HT1080 (cell line): ENCODE measurements at regions not wholly inside any gene's neighbourhood (a gene's known extent, or its start where the extent isn't known, plus 50 kb on each side); places are given as distances from the start of the nearest gene placed in this dataset.
"Not testable (repeated sequence)": the region's sequence is repeated elsewhere in the genome, so short reads cannot be mapped to it uniquely, and the experiment has no call there.

ENCODE experiments used
- DNase-seq: peaks from one replicate; pipeline ENCODE4 v3.0.0-alpha.2; 2015; ENCODE audit warnings: low read depth

DNA sequence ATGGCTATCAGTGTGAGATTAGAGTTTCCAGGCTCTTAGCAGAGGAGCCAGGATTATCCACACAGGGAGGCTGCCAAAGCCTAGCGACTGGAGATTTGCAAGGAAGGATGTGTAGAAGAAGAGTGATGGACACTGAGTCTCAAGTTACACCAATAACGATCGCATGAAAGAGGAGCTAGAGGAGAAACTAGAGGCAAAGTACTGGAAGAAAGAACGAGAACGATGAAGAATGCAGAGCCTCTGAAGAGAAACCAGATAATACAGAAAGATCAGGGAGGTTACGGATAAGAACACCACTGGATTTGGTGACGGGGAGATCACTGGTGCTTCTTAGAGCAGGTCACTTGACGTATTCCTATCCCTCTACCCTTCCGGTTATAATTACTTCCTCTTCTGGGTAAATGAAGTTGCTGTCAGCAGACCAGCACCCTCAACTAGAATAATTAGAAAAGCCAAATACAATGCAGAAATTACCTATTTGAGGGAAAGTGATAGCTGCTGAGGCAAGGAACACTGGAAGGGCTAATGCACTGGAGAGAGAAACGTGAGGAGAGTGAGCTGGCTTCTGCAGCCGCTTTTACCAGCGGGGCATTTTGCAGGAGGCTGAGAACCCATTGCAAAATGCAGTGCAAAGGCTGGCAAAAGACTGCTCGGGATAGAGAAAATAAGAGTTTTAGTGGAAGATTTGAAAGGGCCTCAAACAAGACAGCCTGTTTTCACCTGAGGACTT is 93.1 kb upstream of the HIF1A start:
- DNase-seq: no peak

DNA sequence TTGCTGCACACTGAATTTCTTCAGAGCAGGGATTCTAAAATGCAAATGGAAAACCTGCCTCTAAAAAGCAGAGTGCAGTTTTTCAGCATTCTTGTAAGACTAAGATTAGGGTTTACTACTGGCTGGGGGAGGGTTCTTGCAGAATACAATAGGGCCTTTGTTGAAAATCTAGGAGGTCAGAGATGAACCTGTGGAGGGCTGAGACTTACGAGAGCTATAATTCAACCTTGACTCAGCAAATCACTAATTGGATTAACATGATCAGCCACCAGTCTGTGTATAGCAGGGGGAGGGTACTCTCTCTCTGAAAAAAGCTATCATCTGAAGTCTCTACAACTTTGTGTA is 92.6 kb upstream of the HIF1A start:
- peak; percentile 70 for DNase-seq

DNA sequence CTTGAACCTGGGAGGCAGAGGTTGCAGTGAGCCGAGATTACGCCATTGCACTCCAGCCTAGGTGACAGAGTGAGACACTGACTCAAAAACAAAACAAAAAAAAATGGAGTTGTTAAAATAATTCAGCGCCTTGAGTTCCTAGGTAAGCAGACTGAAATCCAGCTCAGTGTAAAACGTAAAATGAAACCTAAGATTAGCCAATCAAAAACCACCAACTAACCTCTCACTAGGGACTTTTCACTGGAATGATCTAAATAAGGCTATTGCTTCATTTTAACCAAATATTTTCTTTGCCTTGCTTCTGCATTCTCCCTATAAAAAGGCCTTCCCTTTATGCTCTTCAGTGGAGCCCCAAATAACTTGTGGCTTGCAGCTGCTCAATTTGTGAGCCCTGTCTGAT is 91.6 kb upstream of the HIF1A start:
- no peak for DNase-seq

DNA sequence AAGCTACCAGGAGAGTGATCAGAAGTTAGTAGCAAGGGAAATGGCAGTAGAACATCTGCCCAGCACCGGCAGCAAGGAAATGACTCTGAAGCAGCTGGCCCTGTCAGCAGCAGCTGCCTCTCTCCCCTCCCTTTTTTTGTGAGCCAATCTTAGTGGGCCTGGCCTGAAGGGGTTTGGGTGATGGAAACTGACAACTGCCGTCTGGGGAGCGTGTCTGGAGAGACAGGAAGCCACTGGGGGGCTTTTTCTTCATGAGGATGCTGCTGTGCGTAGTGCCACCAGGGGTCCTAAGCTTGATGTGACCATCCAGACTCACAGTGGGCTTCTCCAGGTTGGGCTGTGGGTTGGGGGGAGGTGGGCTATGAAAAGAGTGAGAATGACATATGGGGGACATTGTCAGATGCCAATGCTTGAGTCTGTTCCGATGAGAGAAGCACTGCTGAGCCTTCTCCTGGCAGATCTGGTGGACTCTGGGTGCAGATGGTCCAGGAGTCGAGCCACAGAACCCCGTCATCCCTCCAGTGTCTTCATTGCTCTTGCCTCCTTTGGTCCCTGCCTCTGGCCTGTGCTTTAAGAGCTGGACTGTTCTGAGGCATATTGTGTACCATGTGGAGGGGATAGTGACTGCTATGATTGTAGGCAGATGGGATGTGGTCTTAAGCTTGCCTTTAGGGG is 87.6 kb upstream of the HIF1A start:
- DNase-seq: no peak

DNA sequence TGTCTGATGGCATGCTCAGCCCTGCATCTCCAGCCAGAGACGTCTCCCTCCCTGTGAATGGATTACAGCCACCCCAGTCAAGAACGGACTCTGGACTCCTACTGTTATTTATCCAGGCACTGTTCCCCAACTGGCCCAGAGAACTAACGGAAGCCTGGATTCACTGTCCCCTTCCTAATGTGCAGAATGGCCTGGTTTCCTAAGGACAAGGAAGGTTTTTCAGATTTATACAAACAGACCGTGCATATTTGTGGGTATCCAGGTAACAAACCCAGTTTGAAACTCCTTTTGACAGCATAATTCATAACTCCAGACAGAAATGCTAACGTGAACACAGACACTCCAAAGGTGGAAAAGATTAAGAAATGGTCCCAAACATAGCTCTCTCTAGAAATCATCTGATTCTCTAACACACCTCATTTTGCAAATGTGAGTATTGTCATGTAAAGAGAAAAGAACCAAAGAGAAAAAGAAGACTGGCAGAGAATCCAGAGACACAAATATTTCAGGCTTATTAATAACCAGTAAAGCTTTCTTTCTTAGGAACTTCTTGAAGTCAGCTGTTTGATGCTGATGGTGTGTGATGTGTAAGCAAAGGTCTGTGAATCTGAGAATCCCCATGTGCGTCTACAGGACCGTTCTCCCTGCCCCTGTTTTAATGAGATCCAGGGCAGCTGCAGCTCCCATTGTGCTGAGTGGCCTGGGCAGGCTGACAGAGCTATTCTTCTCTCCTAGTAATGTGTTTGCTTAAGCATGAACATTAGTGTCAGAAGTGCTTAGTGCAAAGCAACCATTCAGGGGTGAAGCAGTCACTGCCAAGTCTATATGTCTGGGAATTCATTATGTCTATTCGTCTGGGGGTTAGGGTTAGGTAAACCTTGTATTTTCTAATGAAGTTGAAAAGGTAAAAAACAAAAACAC is 86.8 kb upstream of the HIF1A start:
- DNase-seq: no peak

DNA sequence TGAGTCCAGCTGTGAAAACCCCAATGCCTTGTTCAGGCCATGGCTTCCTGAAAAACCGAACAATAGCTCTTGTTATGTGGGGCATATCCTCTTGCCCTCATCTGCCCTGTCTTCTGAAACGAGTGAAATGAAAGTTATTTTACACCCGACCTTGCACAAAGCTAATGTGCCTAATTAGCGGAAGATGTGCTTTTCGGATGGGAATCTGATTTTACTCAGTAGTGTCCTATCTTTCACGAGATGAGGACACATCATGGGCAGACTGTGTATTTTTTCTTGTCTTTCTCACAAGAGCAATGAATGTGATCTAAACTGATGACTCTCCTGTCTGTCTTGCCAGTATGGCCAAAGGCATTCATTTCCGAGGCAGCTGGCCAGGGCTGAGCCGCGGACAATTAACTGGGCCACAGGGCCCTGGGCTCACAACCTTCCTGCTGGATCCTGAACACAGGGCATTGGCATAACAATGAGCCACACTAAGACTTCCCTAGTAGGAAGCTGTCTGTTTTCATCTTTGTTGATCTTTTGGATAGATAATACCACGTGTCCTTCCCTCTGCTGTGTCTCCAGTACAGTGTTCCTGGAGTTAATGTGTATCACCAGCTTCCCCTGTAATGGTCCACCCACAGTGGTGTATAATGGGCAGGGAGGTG is 86.0 kb upstream of the HIF1A start:
- DNase-seq: peak; percentile 48

DNA sequence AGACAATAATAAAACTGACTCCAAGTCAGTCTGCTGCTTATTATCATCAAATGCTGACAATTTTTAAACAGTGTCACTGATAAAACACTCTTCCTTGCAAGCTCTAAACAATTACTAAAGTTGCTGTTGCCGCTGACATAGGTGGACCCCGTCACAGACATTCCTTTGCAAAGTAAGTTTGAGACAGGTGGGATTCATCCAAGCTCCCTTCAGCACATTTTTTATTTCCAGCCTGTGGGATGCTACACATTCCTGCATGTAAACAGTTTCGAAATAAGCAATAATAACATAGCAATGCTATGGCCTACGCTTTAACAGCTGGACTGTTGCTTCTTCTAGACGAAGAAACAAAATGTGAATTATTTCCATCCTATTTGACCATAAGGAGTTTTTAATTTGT is 85.4 kb upstream of the HIF1A start:
- no peak for DNase-seq

DNA sequence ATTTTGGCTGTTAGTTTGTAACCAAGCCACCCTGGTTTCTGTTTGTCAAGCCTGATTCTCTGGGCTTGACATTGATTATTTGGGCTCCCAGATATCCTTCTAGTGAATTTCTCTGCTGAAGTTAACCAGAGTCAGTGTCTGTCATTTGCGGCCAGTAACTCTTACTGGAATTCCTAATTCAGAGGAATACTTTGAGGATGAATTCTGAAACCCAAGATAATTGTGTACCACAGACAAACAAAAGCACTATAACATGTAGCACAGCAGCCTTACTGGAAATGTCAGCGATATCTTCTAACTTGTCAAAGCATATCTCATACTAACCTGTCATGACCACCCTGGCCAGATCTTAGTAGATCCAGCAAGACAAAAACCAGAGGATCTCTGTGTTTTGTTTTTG is 84.4 kb upstream of the HIF1A start:
- DNase-seq: no peak

DNA sequence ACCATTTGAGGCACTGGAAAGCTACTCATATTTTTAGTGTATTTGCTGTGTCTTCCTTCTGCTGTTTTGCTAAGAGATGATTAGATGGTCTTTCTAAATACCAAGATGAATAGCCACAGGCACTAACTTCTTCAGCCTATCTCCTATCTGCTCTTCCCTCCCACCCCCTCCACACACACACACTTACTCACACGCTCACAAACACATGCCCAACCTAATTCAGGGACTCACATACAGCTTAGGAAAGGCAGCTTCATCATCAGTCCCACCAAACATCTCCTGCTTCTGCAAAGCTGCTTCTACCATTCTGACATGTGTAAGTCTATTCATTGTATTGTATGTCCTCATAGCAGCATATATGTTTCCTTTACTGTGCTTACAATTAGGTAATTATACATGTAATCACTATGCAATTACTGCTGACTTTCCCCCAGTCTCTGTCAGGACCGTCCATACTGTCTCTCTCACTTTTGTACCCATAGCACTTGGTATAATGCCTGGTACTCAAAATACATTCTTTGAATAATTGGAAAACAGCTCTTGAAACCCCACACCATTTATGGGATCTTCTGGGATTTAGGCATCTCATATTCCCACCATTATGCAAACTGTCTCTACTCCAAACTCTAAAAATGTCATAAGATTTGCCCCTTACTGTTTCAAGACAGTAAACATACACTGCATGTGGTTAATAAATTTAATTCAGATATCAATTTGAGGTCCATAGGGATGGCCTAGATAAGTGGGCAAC is 83.3 kb upstream of the HIF1A start:
- DNase-seq: no peak

DNA sequence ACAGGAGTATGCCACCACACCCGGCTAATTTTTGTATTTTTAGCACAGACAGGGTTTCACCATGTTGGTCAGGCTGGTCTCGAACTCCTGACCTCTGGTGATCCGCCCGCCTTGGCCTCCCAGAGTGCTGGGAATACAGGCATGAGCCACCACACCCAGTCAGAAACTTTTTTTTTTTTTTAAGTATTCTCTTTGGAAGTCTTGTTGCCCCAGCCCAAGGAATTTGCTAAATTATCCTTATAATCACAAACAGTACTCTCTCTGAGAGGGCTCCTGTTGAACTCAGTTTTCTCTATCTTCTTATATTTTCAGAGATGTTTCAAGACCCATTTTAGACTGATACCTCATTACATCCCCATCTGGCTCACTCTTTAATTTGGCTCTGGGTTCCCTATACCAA is 82.3 kb upstream of the HIF1A start:
- DNase-seq: not testable (repeated sequence)

DNA sequence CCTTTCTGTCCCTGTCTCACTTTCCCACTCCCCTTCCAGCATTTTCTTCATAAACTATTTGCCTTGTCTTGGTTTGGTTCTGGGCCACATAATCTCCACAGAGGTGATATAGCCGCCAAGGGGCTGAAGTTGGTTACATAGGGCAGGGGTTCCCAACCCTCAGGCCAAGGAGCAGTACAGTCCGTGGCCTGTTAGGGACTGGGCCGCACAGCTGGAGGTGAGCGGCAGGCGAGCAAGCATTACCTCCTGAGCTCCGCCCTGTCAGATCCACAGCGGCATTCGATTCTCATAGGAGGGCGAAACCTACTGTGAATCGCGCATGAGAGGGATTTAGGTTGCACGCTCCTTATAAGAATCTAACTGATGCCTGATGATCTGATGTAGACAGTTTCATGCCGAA is 80.6 kb upstream of the HIF1A start:
- no peak for DNase-seq

DNA sequence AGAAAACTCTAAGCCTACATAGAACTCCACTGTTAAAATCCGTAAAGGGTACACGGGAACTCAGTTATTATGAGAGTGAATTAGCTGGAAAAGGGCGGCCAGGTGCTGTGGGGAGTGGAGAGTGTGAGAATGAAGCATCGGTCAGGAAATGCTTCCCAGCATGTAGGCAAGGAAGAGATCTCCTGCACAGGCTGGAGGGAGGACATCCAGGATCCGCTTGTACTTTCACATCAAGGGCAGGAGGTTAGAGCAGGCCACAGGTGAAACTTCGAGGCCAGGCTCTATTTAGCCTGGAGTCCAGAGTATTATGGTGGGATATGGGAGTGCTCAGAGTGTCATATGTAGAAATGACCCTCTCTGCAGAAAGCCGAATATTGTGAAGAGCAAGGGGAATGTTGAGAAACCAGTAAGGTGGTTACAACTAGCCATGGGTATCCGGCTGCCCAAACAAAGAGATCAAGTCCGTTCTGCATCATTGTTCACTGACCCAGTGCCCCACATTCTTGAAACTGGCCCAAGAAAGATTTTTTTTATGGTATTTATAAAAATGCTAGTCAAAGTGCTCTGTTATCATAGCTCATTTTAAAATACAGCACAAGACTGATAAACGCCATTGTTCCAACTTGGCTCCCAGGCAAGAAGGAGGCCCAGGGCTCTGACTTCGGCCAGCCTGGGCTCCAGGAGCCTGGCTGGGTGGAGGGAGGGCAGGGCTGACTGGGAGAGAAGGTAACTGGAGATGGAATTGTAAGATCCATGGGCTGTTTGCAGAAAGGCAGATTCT is 79.4 kb upstream of the HIF1A start:
- no peak for DNase-seq

DNA sequence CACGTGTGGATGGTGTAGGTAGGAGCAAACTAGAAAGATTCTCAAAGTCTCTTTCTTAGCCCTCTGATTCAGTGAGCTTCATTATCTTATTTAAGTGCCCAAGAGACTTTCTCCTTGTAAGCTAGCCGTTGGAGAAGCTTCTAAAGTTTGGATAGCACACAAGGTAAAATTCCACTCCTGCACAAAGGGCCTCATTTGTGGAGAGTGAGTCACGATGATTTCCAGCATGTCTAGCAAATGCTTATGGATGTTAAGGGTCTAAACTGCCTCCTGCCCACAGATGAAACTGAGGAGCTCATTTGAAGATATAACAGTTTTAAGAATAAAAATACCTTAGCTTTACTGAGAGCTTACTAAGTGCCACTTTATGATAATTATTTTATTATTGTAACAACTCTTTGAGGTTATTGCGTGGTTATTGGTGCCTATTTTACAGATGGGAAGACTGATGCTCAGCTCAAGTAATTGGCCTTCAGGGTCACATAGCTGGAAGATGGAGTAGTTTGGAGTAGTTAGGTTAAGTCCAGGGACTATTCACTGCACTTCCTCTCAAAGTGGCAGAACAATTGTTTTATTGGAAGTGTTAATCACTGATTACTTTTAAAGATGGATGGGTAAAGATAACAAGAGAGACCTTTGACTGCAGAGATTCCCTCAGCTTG is 78.7 kb upstream of the HIF1A start:
- DNase-seq: peak; percentile 70

DNA sequence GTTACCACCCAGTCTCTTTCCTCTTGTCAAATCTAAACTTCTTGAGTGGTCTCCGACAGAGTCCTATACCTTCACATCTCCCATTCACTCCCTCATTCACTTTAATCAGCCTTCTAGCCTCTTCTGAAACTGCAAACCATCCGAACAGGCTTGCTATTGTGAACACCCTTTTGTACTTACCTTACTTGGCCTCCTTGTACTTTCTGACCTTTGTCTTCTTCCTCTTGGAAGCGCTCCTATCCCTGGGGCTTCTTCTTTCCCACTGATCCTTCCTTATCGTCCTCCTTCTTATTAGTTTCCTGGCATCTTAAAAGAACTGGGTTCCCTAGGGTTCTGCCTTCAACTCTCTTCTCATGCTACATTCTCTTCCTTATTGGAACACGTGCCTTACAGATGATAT is 76.9 kb upstream of the HIF1A start:
- DNase-seq: no peak

DNA sequence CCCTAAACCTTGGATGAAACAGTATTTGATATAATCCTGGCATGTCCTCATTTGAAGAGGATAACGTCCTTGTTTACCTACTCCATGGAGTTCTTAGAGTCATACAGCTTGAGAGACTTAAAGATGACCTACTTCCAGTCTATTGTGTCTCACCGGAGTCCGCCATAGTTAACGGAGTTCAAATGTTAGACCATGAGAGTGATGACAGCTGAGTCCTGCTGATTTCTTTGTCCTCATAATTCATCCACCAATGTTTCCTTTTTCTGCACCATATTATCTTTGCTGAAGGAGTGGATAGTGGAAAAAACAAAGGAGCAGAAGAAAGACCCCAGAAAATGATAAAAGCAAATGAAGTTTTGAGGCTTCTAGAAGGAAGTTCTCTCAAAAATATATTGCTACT is 75.8 kb upstream of the HIF1A start:
- no peak for DNase-seq

DNA sequence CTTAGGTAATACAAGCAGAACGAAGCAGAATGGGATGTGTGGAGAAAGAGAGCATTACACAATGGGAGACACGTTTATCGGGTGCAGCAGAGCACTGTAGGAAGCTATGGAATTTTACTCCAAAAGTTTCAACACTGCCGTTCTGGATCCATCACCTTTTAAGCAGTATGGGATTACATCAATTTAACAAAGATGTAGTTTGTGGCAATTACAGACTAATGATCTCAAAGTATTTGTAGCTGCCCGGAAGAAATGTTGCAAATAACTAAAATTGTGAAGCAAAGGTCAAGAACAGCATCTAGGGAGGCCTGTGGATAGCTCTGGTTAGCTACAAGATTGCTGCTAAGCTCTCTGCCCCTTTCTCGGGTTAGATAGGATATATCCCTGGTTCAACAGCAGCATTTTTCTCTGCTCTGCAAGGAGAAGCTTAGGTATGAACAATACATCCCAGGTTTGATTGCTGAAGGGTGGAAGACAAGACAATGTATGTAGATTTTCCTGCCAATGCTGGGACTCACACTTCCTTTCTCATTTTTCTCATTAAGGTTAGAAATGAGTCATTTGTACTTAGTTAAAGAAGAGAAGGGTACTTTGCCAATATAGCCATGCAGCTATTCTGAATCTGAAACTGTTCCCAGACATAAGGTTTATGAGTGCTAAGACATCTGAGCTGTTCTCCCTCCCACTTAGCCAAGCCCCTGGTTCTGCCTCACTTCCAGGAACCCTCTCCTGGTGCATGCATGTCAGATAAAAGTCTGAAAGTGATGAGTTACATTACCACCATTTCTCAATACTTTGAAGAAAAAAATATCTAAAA is 75.0 kb upstream of the HIF1A start:
- DNase-seq: peak; percentile 79

DNA sequence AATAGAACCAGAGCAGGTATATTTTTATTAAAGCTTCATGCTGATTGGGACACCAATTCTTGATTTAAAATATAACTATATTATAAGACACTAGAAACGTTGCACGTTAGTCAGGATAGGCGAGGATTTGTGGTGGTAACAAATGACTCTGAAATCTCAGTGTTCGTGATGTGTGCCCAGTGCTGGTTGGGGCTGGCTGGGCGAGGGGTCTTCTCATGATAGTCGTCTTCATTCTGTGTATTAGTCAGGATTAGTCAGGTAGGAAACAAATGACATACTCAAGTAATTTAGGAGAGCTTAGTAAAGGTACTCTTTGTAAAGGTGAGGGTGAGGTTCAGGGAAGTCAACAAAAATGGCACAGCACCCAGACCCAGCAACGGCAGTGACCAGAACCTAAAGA is 73.9 kb upstream of the HIF1A start:
- DNase-seq: no peak

DNA sequence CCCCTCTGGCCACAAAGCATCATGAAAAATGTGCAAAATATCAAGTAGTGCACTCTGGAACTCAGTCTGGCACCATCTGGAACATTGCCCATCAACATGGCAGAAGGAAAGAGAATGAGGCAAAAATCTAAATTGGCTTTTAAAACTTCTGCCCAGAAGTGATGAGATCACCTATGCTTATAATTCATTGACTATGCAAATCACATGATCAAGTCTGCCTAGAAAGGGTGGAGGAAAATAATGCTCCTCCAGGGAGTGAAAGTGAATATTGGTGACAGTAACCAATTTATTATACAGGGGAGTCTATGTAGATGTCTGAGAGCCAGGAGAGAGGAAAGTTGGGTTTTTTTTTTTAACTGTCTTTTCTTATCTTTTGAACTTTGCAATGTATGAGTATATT is 73.3 kb upstream of the HIF1A start:
- no peak for DNase-seq

DNA sequence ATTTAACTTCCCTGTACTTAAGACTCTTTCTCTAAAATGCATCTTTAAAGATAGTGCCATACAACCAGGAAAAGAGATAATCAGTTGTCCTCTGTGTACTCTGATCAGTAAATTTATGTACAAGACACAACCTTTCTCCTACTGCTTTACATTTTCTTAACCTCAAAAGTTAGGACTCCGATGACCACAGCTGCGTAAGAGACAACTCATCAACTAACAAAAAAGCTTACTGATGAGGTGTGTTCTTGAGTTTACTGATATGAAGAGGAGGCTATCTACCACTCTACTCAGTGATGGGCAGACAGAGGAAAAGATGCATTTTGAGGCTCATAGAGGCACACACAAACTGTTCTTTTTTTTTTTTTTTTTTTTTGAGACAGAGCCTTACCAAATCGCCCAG is 71.4 kb upstream of the HIF1A start:
- no peak for DNase-seq
